B cell (primary cell): ENCODE measurements at regions not wholly inside any gene's neighbourhood (a gene's known extent, or its start where the extent isn't known, plus 50 kb on each side); places are given as distances from the start of the nearest gene placed in this dataset.

Experiments used
- ATAC-seq: fragments of 200-7000 bp; cut with Tn5 transposase; one replicate; pipeline ENCODE4 v1.10.0; 2021; ENCODE audit warnings: low read depth, mild to moderate bottlenecking, moderate number of reproducible peaks, moderate library complexity
- CTCF ChIA-PET: fragments of 350-600 bp; sonication (Branson Sonifier 250); formaldehyde crosslinking; loops from one replicate; lab custom pipeline; 2021; ENCODE audit warnings: antibody characterized with exemption, inconsistent platforms; lab: Charles Lee
- POLR2A ChIA-PET: fragments of 350-600 bp; sonication (Branson Sonifier 250); formaldehyde crosslinking; loops from one replicate; lab custom pipeline; 2021; ENCODE audit warnings: antibody characterized with exemption; lab: Charles Lee
- DNase-seq: peaks from one replicate; pipeline ENCODE4 v3.0.0; 2013
- H2AFZ ChIP-seq: 2 replicates; pipeline ENCODE4 v1.6.1; 2012; ENCODE audit warnings: mild to moderate bottlenecking, low read depth, low read length; ENCODE audit not compliant: insufficient read depth, poor library complexity, severe bottlenecking
- H3K27ac ChIP-seq, 2 donors: 1 replicate in 1 of 2; 2 replicates in 1 of 2; pipeline ENCODE4 v1.5.1; 2012 to 2013; ENCODE audit warnings: low read length in 2 of 2, mild to moderate bottlenecking in 2 of 2, moderate library complexity in 1 of 2
- H3K27me3 ChIP-seq, 4 experiments: fragments of 200-600 bp in 1 of 4; sonication (generic) in 1 of 4; replicated peaks in 1 of 4; 1 replicate in 2 of 4; 2 replicates in 2 of 4; pipeline versions ENCODE4 v1.6.1 to v1.7.0; 2013 to 2016; ENCODE audit warnings: low read length in 3 of 4, mild to moderate bottlenecking in 2 of 4, mixed read lengths in 1 of 4, moderate library complexity in 1 of 4; ENCODE audit not compliant: insufficient read depth in 4 of 4, control insufficient read depth in 3 of 4; ENCODE audit errors: control extremely low read depth in 1 of 4
- H3K36me3 ChIP-seq, 2 experiments: replicated peaks in 1 of 2; 1 replicate in 1 of 2; 2 replicates in 1 of 2; pipeline versions ENCODE4 v1.6.1 to v1.7.1; 2013; ENCODE audit warnings: low read length in 1 of 2; ENCODE audit not compliant: insufficient read depth in 2 of 2, control insufficient read depth in 1 of 2; ENCODE audit errors: control extremely low read depth in 1 of 2, extremely low read depth in 1 of 2
- H3K4me1 ChIP-seq, 2 donors: fragments of 200-600 bp in 1 of 2; sonication (generic) in 1 of 2; 1 replicate in 1 of 2; 2 replicates in 1 of 2; pipeline versions ENCODE4 v1.5.1 to v1.6.1; 2013 to 2017; ENCODE audit warnings: low read length in 2 of 2; ENCODE audit not compliant: control insufficient read depth in 2 of 2, insufficient read depth in 2 of 2
- H3K4me2 ChIP-seq: replicated peaks from 2 replicates; pipeline ENCODE3; 2012; ENCODE audit warnings: mild to moderate bottlenecking, low read depth, low read length; ENCODE audit not compliant: poor library complexity, severe bottlenecking
- H3K4me3 ChIP-seq, 5 experiments: fragments of 200-600 bp in 1 of 5; sonication (generic) in 1 of 5; 1 replicate in 3 of 5; 2 replicates in 2 of 5; pipeline versions ENCODE4 v1.5.1 to v1.7.0; 2011 to 2016; ENCODE audit warnings: low read length in 4 of 5, mild to moderate bottlenecking in 4 of 5, low read depth in 2 of 5, control low read depth in 1 of 5, moderate library complexity in 1 of 5; ENCODE audit not compliant: insufficient read depth in 1 of 5; ENCODE audit errors: control extremely low read depth in 1 of 5, extremely low read depth in 1 of 5
- H3K79me2 ChIP-seq: fragments of 200-600 bp; sonication (generic); one replicate; pipeline ENCODE4 v1.6.0; 2016; ENCODE audit warnings: low read length; ENCODE audit not compliant: control insufficient read depth, insufficient read depth
- H3K9ac ChIP-seq: fragments of 200-600 bp; sonication (generic); 2 replicates; pipeline ENCODE4 v1.6.1; 2017; ENCODE audit warnings: mild to moderate bottlenecking, low read length, moderate library complexity
- H3K9me3 ChIP-seq, 3 donors: one replicate each; pipeline versions ENCODE4 v1.6.1 to v1.7.1; 2013; ENCODE audit warnings: low read length in 2 of 3; ENCODE audit not compliant: control insufficient read depth in 2 of 3, insufficient read depth in 1 of 3; ENCODE audit errors: control extremely low read depth in 1 of 3
- H4K20me1 ChIP-seq: 2 replicates; pipeline ENCODE4 v1.6.0; 2012; ENCODE audit warnings: mild to moderate bottlenecking, low read length; ENCODE audit not compliant: insufficient read depth, control insufficient read depth, poor library complexity, severe bottlenecking
- H3K27ac Mint-ChIP-seq: one replicate; pipeline ENCODE4 v1.8.0; 2021; ENCODE audit warnings: mixed read lengths
- H3K27me3 Mint-ChIP-seq: one replicate; pipeline ENCODE4 v1.8.0; 2021; ENCODE audit warnings: mixed read lengths
- H3K4me1 Mint-ChIP-seq: one replicate; pipeline ENCODE4 v1.8.0; 2021; ENCODE audit warnings: mixed read lengths
- H3K4me3 Mint-ChIP-seq: one replicate; pipeline ENCODE4 v1.8.0; 2021; ENCODE audit warnings: mixed read lengths
- H3K9me3 Mint-ChIP-seq: one replicate; pipeline ENCODE4 v1.8.0; 2022; ENCODE audit warnings: mixed read lengths; ENCODE audit not compliant: insufficient read depth
- EZH2 ChIP-seq: IDR thresholded peaks from 2 replicates; pipeline ENCODE4 v1.6.1; 2012; ENCODE audit warnings: borderline replicate concordance, low read depth, mild to moderate bottlenecking, moderate library complexity, low read length; ENCODE audit not compliant: insufficient read depth, poor library complexity, severe bottlenecking
- WGBS: methylation state at CpG from one replicate; pipeline ENCODE4 v1.1.5; 2013; ENCODE audit warnings: missing lambda C conversion rate; ENCODE audit not compliant: insufficient coverage; 5-methylcytosine and 5-hydroxymethylcytosine counted together
- intact Hi-C: fragments of 100-400 bp; cut with micrococcal nuclease; formaldehyde crosslinking; loops from one replicate; pipeline ENCODE4 v1.10.0; 2022
- TF ChIP-seq, protein P1 (sequence below): fragments of 200-600 bp; IDR thresholded peaks from one replicate; pipeline ENCODE4 v1.8.0; 2022; ENCODE audit warnings: antibody characterized with exemption, mild to moderate bottlenecking

DNA sequence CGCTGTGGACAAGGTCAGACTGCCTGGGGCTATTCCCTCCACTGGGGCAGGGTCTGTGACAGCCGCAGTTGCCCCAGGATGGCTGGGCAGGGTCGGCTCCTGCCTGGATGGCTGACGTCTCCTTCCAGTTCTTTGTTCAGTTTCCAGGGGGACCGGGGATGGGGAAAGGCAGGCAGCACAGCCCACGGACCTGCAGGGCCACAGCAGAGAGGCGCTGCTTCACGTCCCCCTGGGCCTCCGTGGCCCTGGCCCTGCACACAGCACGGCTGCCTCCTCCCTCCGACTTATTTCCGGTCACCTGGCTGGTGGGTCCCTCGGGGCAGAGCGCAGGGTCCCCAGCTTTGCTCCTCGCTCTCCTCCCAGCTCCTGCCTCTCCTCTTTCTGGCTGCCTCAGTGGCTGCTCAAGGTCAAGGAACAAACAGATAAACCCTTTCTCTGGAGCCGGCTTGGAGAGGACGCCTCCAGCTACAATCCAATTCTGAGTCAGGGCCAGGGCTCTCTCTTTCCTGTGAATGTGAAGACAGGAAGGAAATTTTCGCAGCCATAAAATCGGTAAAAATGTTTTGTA, 169.7 kb downstream of the C9orf50 start:
- Histone ChIP-seq H3K4me2 (no peak overlapping the region), H3K36me3 (no peaks in the 10 kb centered on the region), H3K79me2 (no peaks in the 10 kb centered on the region), H3K27me3 (peaks cover 0 to 5% (median 0%) of the 10 kb centered on the region in 4 experiments), H4K20me1 (no peaks in the 10 kb centered on the region), H2AFZ (no peak overlapping the region), H3K27ac (no peak overlapping the region), H3K4me1 (no peaks in the 10 kb centered on the region), H3K9ac (no peak overlapping the region), H3K9me3 (peaks cover 0 to 12% (median 4%) of the 10 kb centered on the region in 3 donors), H3K4me3 (no peak overlapping the region)
- CTCF ChIA-PET: no interaction called here
- Mint-ChIP-seq H3K4me1 (no peaks in the 10 kb centered on the region), H3K27ac (no peak overlapping the region), H3K9me3 (peaks cover 2% of the 10 kb centered on the region), H3K4me3 (no peak overlapping the region), H3K27me3 (peaks cover 10% of the 10 kb centered on the region)
- POLR2A ChIA-PET: no interaction called here
- ATAC-seq (no peak), DNase-seq (no peak)
- intact Hi-C loops: no loop called here
- WGBS: 66% methylated on average over 18 of the region's 19 CpGs
- no peak for TF ChIP-seq EZH2
- TF ChIP-seq, protein P1, sequence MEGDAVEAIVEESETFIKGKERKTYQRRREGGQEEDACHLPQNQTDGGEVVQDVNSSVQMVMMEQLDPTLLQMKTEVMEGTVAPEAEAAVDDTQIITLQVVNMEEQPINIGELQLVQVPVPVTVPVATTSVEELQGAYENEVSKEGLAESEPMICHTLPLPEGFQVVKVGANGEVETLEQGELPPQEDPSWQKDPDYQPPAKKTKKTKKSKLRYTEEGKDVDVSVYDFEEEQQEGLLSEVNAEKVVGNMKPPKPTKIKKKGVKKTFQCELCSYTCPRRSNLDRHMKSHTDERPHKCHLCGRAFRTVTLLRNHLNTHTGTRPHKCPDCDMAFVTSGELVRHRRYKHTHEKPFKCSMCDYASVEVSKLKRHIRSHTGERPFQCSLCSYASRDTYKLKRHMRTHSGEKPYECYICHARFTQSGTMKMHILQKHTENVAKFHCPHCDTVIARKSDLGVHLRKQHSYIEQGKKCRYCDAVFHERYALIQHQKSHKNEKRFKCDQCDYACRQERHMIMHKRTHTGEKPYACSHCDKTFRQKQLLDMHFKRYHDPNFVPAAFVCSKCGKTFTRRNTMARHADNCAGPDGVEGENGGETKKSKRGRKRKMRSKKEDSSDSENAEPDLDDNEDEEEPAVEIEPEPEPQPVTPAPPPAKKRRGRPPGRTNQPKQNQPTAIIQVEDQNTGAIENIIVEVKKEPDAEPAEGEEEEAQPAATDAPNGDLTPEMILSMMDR: no peak

DNA sequence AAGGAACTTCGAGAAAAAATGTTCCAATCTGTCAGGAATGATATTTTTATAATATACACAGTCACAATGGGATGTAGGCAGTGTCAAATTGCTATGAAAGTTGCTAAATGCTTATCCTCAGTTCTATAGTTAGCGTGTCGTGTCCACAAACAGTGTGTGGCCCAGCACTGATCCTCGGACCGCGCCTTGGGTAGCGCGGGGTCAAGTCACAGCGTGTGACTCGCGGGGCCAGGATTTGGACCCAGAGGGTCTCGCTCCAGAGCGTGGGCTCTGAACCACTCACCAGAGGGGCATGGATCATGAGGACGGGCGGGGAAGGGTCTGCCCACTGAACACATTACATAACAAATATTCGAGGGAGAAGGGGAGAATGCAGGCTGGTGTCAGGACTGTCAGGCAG, 171.8 kb downstream of the C9orf50 start:
- Mint-ChIP-seq H3K9me3 (peaks cover 2% of the 10 kb centered on the region), H3K27ac (no peak overlapping the region), H3K4me3 (no peak overlapping the region), H3K4me1 (no peaks in the 10 kb centered on the region), H3K27me3 (peaks cover 10% of the 10 kb centered on the region)
- Histone ChIP-seq H3K4me3 (no peak overlapping the region), H3K4me2 (no peak overlapping the region), H4K20me1 (no peaks in the 10 kb centered on the region), H3K9ac (no peak overlapping the region), H3K27ac (no peak overlapping the region), H3K79me2 (no peaks in the 10 kb centered on the region), H3K4me1 (no peaks in the 10 kb centered on the region), H3K9me3 (peaks cover 0 to 18% (median 4%) of the 10 kb centered on the region in 3 donors), H2AFZ (no peak overlapping the region), H3K36me3 (no peaks in the 10 kb centered on the region), H3K27me3 (peaks cover 0 to 5% (median 0%) of the 10 kb centered on the region in 4 experiments)
- no peak for DNase-seq
- ChIA-PET CTCF (interaction anchor here (0.7 kb wide), 1 partner anchor 17 kb away, joined by 3 read pairs; no protein-coding TSS in a partner anchor), POLR2A (no interaction called here)
- over 99% methylated on average over 11 of the region's 16 CpGs for WGBS
- intact Hi-C loops: no loop called here
- TF ChIP-seq, protein P1: no peak
- no peak for TF ChIP-seq EZH2
- ATAC-seq: no peak
